ENCODE measurements at regions not wholly inside any gene's neighbourhood (a gene's known extent, or its start where the extent isn't known, plus 50 kb on each side); places are given as distances from the start of the nearest gene placed in this dataset.

GRCh38 chr2:82694431-82694830 lies 1764.6 kb downstream of the SUCLG1 start:
- H3K4me1 ChIP-seq: no peaks in the 10 kb centered on the region
- no peak for FAIRE-seq
- POLR2A ChIA-PET: no interaction called here
- no peak for ATAC-seq
- H3K9me3 ChIP-seq: no peaks in the 10 kb centered on the region; the same call in 2 of the 3 replicates
- no peak overlapping the region for H3K4me3 ChIP-seq
- CTCF ChIA-PET: no interaction called here
- 56% methylated on average over 2 of the region's 2 CpGs for WGBS (ENCODE audit: missing lambda C conversion rate)
- H3K27ac ChIP-seq: no peak overlapping the region
- TF ChIP-seq HMGXB4 (CRISPR knock-in tag; IDR thresholded peaks at IDR 0.05; ENCODE audit: borderline replicate concordance): no peak
- TF ChIP-seq PHF8 (IDR thresholded peaks at IDR 0.05; ENCODE audit: borderline replicate concordance, low read depth): no peak
- no peak for TF ChIP-seq KDM5A (IDR thresholded peaks at IDR 0.05)
- TF ChIP-seq MAX (IDR thresholded peaks at IDR 0.05): no peak
- TF ChIP-seq FOSL2 (IDR thresholded peaks at IDR 0.05): no peak
- no peak for TF ChIP-seq FOSL2 (CRISPR knock-in tag; IDR thresholded peaks at IDR 0.05)
- TF ChIP-seq TFCP2L1 (CRISPR knock-in tag; IDR thresholded peaks at IDR 0.05): no peak
- no peak for TF ChIP-seq RARB (CRISPR knock-in tag; IDR thresholded peaks at IDR 0.05)
- no peak for TF ChIP-seq JUN (IDR thresholded peaks at IDR 0.05)
- no peak for TF ChIP-seq NFE2L2 (conservative IDR thresholded peaks at IDR 0.05; ENCODE audit: low read length)
- TF ChIP-seq RNF2 (IDR thresholded peaks at IDR 0.05; ENCODE audit: borderline replicate concordance, low read depth): no peak
- no peak for TF ChIP-seq CHD4 (IDR thresholded peaks at IDR 0.05; ENCODE audit: borderline replicate concordance)
- H3K4me2 ChIP-seq: no peak overlapping the region
- DNase-seq (ENCODE audit: low read depth in 1 of 2, low spot score in 1 of 2): no peak

GRCh38 chr2:82690757-82691411 lies 1768.2 kb downstream of the SUCLG1 start:
- Histone ChIP-seq H3K4me1 (no peaks in the 10 kb centered on the region), H3K27ac (no peak overlapping the region), H3K4me2 (no peak overlapping the region), H3K9me3 (no peaks in the 10 kb centered on the region; the same call in 2 of the 3 replicates), H3K4me3 (no peak overlapping the region)
- ATAC-seq (no peak), FAIRE-seq (no peak), DNase-seq (ENCODE audit: low read depth in 1 of 2, low spot score in 1 of 2) (no peak)
- POLR2A ChIA-PET: no interaction called here
- CTCF ChIA-PET: no interaction called here
- TF ChIP-seq RAD21 (conservative IDR thresholded peaks at IDR 0.05 in 1 of 2, IDR thresholded peaks at IDR 0.05 in 1 of 2) (no peak), JUN (IDR thresholded peaks at IDR 0.05) (no peak), POLR2A (IDR thresholded peaks at IDR 0.05; ENCODE audit: low read length) (no peak), TP53 (CRISPR knock-in tag; IDR thresholded peaks at IDR 0.05) (no peak), CHD2 (IDR thresholded peaks at IDR 0.05; ENCODE audit: low read length, partially characterized antibody) (no peak), HES2 (IDR thresholded peaks at IDR 0.05) (no peak), MAFK (IDR thresholded peaks at IDR 0.05; ENCODE audit: partially characterized antibody) (peak; percentile 30), NFE2L2 (conservative IDR thresholded peaks at IDR 0.05; ENCODE audit: low read length) (peak; percentile 59), BHLHE40 (IDR thresholded peaks at IDR 0.05; ENCODE audit: low read depth, low read length) (no peak), CBX2 (IDR thresholded peaks at IDR 0.05; ENCODE audit: borderline replicate concordance, low read depth) (no peak), PHF8 (IDR thresholded peaks at IDR 0.05; ENCODE audit: borderline replicate concordance, low read depth) (no peak), RCOR1 (IDR thresholded peaks at IDR 0.05; ENCODE audit: low read depth, low read length) (no peak), RARB (CRISPR knock-in tag; IDR thresholded peaks at IDR 0.05) (no peak), CBX8 (IDR thresholded peaks at IDR 0.05) (no peak)
- 78% methylated on average over 2 of the region's 2 CpGs for WGBS (ENCODE audit: missing lambda C conversion rate)

GRCh38 chr2:82675186-82675585 lies 1783.9 kb downstream of the SUCLG1 start:
- no peak for DNase-seq (ENCODE audit: low read depth in 1 of 2, low spot score in 1 of 2)
- TF ChIP-seq ATOH8 (CRISPR knock-in tag; IDR thresholded peaks at IDR 0.05; ENCODE audit: low read depth) (no peak), PBX3 (IDR thresholded peaks at IDR 0.05) (no peak), JUNB (IDR thresholded peaks at IDR 0.05) (no peak), ZNF302 (CRISPR knock-in tag; IDR thresholded peaks at IDR 0.05) (no peak), KDM1A (IDR thresholded peaks at IDR 0.05; ENCODE audit: low read depth) (no peak), ZSCAN20 (CRISPR knock-in tag; IDR thresholded peaks at IDR 0.05) (no peak), ZFP36 (IDR thresholded peaks at IDR 0.05; ENCODE audit: borderline replicate concordance, partially characterized antibody) (no peak)
- ChIA-PET CTCF (no interaction called here), POLR2A (no interaction called here)
- no peak overlapping the region for H3K4me3 ChIP-seq
- no peaks in the 10 kb centered on the region for H3K4me1 ChIP-seq
- ATAC-seq: no peak
- H3K4me2 ChIP-seq: no peak overlapping the region
- H3K27ac ChIP-seq: no peak overlapping the region
- H3K9me3 ChIP-seq: peaks cover 7% of the 10 kb centered on the region; the same call in 1 of the 3 replicates
- FAIRE-seq: no peak
- 20% methylated on average over 2 of the region's 2 CpGs for WGBS (ENCODE audit: missing lambda C conversion rate)
